ENCODE measurements at regions not wholly inside any gene's neighbourhood (a gene's known extent, or its start where the extent isn't known, plus 50 kb on each side); places are given as distances from the start of the nearest gene placed in this dataset.

DNA sequence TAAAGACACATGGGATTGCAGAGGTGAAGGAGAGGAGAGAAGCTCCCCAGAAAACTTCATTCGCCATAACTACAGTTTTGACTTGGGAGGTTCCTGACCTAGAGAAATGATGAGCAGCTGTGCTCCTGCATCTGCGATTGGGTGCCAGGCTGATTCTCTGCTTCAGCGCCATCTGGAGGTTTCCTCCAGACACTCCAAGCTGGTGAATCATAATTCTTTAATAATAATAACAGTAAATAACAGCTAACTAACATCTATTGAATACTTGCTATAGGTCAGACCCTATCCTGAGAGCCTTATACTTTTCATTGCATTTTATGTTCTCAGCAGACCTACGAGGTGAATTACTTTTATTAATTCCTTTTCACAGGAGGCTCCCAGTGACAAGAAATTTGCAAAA is 575.8 kb downstream of the TOX3 start:
- H3K79me2 ChIP-seq (ENCODE audit: insufficient read depth, low read length) = no peaks in the 10 kb centered on the region
- H3K9me3 ChIP-seq (ENCODE audit: insufficient read depth, low read depth, low read length) = no peaks in the 10 kb centered on the region
- no peak overlapping the region for H2AFZ ChIP-seq (ENCODE audit: low read length)
- H3K9me2 ChIP-seq (replicated peaks; ENCODE audit: low read depth, low read length) = no peaks in the 10 kb centered on the region
- no peak overlapping the region for H3K9ac ChIP-seq (ENCODE audit: low read depth, low read length, poor library complexity, severe bottlenecking)
- no peaks in the 10 kb centered on the region for H4K20me1 ChIP-seq (ENCODE audit: insufficient read depth, low read length, poor library complexity, severe bottlenecking)
- no peak overlapping the region for H3K4me2 ChIP-seq (ENCODE audit: low read depth, low read length, poor library complexity, severe bottlenecking)
- no peaks in the 10 kb centered on the region for H3K36me3 ChIP-seq (ENCODE audit: insufficient read depth, low read length)
- no peak overlapping the region for H3K4me3 ChIP-seq (ENCODE audit: low read length, poor library complexity, severe bottlenecking)
- no peaks in the 10 kb centered on the region for H3F3A ChIP-seq (ENCODE audit: low read depth)
- H3K4me1 ChIP-seq (ENCODE audit: insufficient read depth, low read length, poor library complexity, severe bottlenecking) = no peaks in the 10 kb centered on the region
- TF ChIP-seq EZH2phosphoT487 (IDR thresholded peaks at IDR 0.05; ENCODE audit: borderline replicate concordance) (no peak), CTCF (conservative IDR thresholded peaks at IDR 0.05; ENCODE audit: low read length) (peak; percentile 38)
- no peaks in the 10 kb centered on the region for H3K27me3 ChIP-seq (ENCODE audit: insufficient read depth, low read length, poor library complexity, severe bottlenecking)

DNA sequence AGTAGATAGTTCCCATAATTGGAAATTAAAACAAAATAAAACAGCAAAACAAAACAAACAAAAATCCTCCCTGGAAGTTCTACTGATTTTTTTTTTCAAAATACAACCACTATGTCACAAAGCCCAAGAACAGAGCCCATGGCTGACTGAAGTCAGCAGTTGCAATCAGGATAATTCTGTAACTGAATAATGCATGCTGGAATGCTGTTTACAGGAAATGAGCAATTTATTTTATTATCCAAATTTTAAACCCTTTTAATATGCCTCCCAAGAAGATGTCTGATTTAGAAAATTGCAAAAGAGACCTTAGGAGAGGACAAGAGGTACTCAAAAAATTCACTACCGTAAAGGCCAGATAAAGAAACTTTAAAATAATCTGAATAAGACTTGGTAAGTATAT is 578.2 kb downstream of the TOX3 start:
- H4K20me1 ChIP-seq (ENCODE audit: insufficient read depth, low read length, poor library complexity, severe bottlenecking) = no peaks in the 10 kb centered on the region
- H3K9me2 ChIP-seq (replicated peaks; ENCODE audit: low read depth, low read length) = no peaks in the 10 kb centered on the region
- H3K27me3 ChIP-seq (ENCODE audit: insufficient read depth, low read length, poor library complexity, severe bottlenecking) = no peaks in the 10 kb centered on the region
- no peaks in the 10 kb centered on the region for H3K36me3 ChIP-seq (ENCODE audit: insufficient read depth, low read length)
- H3K79me2 ChIP-seq (ENCODE audit: insufficient read depth, low read length) = no peaks in the 10 kb centered on the region
- no peaks in the 10 kb centered on the region for H3F3A ChIP-seq (ENCODE audit: low read depth)
- H3K4me3 ChIP-seq (ENCODE audit: low read length, poor library complexity, severe bottlenecking) = no peak overlapping the region
- H2AFZ ChIP-seq (ENCODE audit: low read length) = no peak overlapping the region
- TF ChIP-seq CTCF (conservative IDR thresholded peaks at IDR 0.05; ENCODE audit: low read length) (no peak), EZH2phosphoT487 (IDR thresholded peaks at IDR 0.05; ENCODE audit: borderline replicate concordance) (no peak)
- no peaks in the 10 kb centered on the region for H3K9me3 ChIP-seq (ENCODE audit: insufficient read depth, low read depth, low read length)
- H3K4me2 ChIP-seq (ENCODE audit: low read depth, low read length, poor library complexity, severe bottlenecking) = no peak overlapping the region
- H3K9ac ChIP-seq (ENCODE audit: low read depth, low read length, poor library complexity, severe bottlenecking) = no peak overlapping the region
- no peaks in the 10 kb centered on the region for H3K4me1 ChIP-seq (ENCODE audit: insufficient read depth, low read length, poor library complexity, severe bottlenecking)

DNA sequence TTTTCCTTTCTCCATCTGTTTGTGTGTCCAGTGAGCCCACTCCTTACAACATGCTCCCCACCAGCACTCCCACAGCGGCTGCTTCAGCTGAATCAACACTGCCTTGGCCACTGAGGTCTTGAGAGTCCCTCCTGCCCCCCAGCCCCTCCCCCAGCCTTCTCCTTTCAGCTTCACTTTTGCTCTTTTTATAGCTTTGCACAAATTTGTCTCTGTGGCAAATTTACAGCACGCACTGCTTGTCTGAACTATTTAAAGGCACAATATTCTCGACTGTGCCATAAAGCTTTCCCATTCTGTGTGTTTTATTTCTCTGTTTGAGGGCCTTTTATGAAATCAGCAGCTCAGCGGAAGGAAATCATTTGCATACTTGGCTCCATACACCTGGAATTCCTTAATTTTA is 579.3 kb downstream of the TOX3 start:
- Histone ChIP-seq H3K9me2 (replicated peaks; ENCODE audit: low read depth, low read length) (no peaks in the 10 kb centered on the region), H3K4me2 (ENCODE audit: low read depth, low read length, poor library complexity, severe bottlenecking) (no peak overlapping the region), H3K79me2 (ENCODE audit: insufficient read depth, low read length) (no peaks in the 10 kb centered on the region), H3F3A (ENCODE audit: low read depth) (no peaks in the 10 kb centered on the region), H3K4me3 (ENCODE audit: low read length, poor library complexity, severe bottlenecking) (no peak overlapping the region), H3K27me3 (ENCODE audit: insufficient read depth, low read length, poor library complexity, severe bottlenecking) (no peaks in the 10 kb centered on the region), H2AFZ (ENCODE audit: low read length) (no peak overlapping the region), H3K9me3 (ENCODE audit: insufficient read depth, low read depth, low read length) (no peaks in the 10 kb centered on the region), H3K9ac (ENCODE audit: low read depth, low read length, poor library complexity, severe bottlenecking) (no peak overlapping the region), H3K36me3 (ENCODE audit: insufficient read depth, low read length) (no peaks in the 10 kb centered on the region), H4K20me1 (ENCODE audit: insufficient read depth, low read length, poor library complexity, severe bottlenecking) (no peaks in the 10 kb centered on the region), H3K4me1 (ENCODE audit: insufficient read depth, low read length, poor library complexity, severe bottlenecking) (no peaks in the 10 kb centered on the region)
- TF ChIP-seq CTCF (conservative IDR thresholded peaks at IDR 0.05; ENCODE audit: low read length) (no peak), EZH2phosphoT487 (IDR thresholded peaks at IDR 0.05; ENCODE audit: borderline replicate concordance) (no peak)
